Fibroblast of upper back skin (primary cell): ENCODE measurements at regions not wholly inside any gene's neighbourhood (a gene's known extent, or its start where the extent isn't known, plus 50 kb on each side); places are given as distances from the start of the nearest gene placed in this dataset.
"Not testable (repeated sequence)": the region's sequence is repeated elsewhere in the genome, so short reads cannot be mapped to it uniquely, and the experiment has no call there.

Experiments used
- DNase-seq: peaks from one replicate; pipeline ENCODE4 v3.0.0-alpha.2; 2013

DNA sequence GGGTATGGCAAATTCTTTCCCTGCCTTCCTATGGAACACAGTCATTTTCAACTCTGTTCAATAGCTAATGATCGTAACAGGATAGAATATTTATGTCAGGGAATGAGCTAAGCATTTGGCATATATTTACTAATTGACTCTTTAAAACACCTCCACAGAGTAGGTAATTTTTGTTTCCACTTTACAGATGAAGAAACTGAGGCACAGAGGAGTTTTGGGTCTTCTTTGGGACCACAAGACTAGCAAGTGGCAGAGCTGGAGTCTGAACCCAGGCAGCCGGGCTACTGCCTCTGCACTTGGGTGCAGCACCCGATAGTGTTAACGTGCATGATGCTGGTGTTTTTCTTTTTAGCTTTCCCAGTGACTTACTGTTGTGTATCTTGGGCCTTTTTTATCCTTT is 384.0 kb downstream of the SFMBT2 start:
- DNase-seq = no peak

- DNase-seq = no peak
Observed at GRCh38 chr10:7025296-7025695, 385.5 kb downstream of the SFMBT2 start.

- no peak for DNase-seq
Observed at GRCh38 chr10:7015457-7015856, 395.4 kb downstream of the SFMBT2 start.

DNA sequence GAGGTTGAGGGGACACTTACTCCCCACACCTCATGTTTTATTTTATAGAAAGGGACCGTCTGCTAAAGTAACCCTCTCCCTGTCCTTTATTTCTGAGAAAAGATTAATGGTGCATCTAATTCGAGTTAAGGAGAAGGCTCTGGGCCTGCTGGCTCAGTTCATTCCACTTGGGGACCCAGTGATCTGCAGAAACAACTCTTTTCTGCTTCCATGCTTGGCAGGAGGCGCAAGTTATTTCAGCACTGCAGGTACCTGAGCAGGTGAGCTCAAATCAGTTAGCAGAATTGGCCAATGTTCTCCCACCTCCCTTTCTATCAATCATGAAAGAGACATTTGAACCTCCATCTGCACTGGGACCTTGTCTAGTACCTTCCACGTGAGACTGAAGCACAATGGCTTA is 396.1 kb downstream of the SFMBT2 start:
- no peak for DNase-seq

- DNase-seq = no peak
Observed at GRCh38 chr10:7011994-7012393, 398.8 kb downstream of the SFMBT2 start.

GRCh38 chr10:7008645-7009044 is 402.2 kb downstream of the SFMBT2 start:
- DNase-seq = no peak

DNA sequence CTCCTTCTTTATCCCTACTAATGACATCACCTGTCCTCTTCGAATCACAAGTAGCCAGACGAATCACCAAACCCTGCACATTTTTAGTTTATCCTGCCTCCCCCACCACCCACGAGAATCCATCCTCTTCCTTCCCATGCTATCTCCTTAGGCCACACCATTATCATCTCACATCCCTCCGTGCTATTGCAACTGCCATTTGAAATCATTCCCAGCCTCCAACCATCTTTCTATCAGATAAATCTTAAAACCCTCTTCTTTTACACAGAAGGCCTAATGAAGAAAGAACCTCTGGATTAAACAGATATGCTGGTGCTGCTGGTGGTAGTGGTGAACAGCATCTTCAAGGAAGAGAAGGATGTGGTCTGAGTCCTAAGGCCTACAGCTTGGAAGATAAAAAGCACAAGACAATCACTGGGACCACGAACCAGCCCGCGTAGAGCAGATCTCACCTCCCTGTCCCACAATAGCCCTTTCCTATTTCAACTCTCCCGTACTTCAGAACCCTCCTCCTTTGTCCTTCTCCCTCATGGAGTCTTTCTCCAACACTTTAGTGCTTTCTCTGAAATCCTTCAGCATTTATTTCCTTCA is 403.1 kb downstream of the SFMBT2 start:
- no peak for DNase-seq

DNA sequence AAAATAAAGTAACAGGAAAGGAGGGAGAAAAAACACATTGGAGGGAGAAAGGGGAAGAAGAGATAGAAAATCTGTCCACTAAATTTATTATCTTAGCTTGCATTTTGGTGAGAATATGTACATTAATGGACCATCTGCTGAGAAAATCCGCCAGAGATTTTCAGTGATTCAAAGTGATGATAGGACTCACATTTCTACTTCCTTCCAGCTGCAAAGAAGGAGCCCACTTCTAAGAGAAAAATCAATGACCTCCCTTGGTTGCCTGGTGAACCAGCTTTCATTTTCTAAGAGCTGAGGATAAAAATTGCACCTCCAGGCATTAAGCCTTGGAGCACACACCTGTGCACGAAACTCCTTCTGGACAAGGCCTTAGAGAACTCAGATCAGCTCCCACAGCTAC is 404.3 kb downstream of the SFMBT2 start:
- DNase-seq = no peak

DNA sequence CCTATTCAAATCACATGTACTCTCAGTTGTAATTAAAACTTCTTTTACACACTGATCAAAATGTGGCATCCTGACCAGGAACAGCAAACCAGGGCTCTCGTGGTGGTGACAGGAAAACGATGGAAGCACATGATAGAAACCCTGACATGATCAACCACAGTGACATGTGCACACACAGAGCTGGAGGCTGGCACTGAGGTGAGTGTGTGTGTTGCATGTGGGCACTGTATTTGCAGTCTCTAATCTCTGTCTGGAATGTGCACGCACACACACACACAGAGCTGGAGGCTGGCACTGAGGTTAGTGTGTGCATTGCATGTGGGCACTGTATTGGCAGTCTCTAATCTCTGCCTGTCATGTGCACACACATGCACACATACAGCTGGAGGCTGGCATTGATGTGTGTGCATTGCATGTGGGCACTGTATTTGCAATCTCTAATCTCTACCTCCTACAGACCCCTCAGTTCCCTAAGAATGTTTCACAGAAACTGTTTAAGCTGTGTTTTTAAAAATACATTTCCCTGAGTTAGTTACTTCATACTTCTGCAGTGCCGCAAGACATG is 406.9 kb downstream of the SFMBT2 start:
- no peak for DNase-seq

GRCh38 chr10:7000061-7000460 is 410.8 kb downstream of the SFMBT2 start:
- DNase-seq = no peak

DNA sequence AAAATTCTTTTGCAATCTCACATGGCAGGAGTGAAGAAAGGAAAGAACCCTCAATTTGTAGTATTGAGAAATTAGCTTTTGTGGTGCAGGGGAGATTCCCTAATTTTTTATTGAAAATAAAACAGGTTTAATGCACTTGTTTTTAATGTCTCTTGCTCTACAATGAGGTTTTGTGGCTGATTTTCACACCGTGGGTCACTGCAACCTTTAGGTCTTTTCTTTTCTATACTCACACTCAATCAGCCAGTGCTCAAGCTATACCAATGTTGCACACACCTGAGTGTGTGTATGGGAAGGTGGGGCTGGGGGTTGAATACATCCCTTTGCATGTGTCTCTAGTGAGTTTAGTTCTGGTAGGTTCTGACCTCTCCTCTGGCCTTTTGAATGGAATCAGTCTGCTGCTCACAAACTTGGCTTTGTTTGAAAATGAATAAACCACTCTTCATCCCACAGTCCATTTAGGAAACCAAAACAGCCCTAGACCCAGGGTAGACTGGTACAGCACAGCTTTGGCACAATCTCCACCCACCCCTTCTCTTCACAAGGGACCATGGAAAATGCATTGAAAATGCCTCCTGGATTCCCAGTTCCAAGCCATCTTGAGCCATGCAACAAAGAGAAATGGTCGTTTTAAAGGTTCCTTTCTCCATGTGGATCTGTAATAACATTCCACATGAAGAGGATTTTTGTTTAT is 411.5 kb downstream of the SFMBT2 start:
- no peak for DNase-seq

- DNase-seq = no peak
Observed at GRCh38 chr10:6997509-6997908, 413.3 kb downstream of the SFMBT2 start.

- no peak for DNase-seq
Observed at GRCh38 chr10:6996431-6996830, 414.4 kb downstream of the SFMBT2 start.

GRCh38 chr10:6995831-6996230 is 415.0 kb downstream of the SFMBT2 start:
- peak; percentile 79 for DNase-seq

DNA sequence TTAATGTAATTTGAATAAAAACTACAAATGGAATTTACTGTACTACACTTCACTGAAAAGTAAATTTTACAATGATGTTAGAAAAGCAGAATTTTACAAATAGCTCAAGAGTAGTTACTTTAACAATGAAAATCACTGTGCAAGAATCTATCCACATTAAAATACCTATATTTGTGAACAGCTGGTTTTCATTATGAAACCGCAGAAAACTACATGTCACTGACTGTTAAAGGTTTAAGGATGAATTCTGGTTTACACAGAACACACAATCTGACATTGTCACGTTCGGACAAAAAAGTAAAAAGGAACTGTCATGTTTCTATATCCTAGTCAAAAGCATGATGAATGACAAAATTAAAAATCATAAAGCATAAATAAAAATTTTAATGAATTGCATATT is 415.3 kb upstream of the PRKCQ start:
- DNase-seq = peak; percentile 84

GRCh38 chr10:6990891-6991290 is 410.8 kb upstream of the PRKCQ start:
- DNase-seq = no peak

- no peak for DNase-seq
Observed at GRCh38 chr10:6988654-6989053, 408.6 kb upstream of the PRKCQ start.

GRCh38 chr10:6987536-6987945 is 407.5 kb upstream of the PRKCQ start:
- no peak for DNase-seq

- no peak for DNase-seq
Observed at GRCh38 chr10:6986927-6987326, 406.9 kb upstream of the PRKCQ start.

GRCh38 chr10:6985644-6986043 is 405.6 kb upstream of the PRKCQ start:
- DNase-seq = no peak

DNA sequence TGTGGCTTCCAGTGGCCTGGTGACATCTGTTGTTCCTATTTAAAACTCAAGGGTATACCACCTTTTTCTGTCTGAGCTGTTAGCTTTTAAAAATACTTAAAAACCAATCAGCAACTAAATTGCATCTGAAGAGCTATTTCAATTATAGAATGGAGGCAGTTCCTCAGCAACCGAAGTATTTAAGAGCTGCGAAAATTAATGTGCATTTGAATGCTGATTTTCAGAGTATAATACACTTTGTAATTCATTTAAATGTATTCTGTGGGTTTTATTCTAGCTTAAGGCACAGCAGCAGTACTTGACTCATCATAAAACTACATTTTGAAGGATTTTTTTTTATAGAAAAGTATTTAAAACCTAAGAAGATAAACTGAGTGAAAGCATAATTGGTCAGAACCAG is 404.9 kb upstream of the PRKCQ start:
- no peak for DNase-seq

DNA sequence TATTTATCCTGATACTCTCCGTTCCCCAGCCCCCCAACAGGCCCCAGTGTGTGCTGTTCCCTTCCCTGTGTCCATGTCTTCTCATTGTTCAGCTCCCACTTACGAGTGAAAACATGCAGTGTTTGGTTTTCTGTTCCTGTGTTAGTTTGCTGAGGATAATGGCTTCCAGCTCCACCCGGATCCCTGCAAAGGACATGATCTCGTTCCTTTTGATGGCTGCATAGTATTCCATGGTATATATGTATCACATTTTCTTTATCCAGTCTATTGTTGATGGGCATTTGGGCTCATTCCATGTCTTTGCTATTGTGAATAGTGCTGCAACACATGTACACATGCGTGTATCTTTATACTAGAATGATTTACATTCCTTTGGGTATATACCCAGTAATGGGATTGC is 403.9 kb upstream of the PRKCQ start:
- not testable (repeated sequence) for DNase-seq

GRCh38 chr10:6980353-6980752 is 400.3 kb upstream of the PRKCQ start:
- no peak for DNase-seq

DNA sequence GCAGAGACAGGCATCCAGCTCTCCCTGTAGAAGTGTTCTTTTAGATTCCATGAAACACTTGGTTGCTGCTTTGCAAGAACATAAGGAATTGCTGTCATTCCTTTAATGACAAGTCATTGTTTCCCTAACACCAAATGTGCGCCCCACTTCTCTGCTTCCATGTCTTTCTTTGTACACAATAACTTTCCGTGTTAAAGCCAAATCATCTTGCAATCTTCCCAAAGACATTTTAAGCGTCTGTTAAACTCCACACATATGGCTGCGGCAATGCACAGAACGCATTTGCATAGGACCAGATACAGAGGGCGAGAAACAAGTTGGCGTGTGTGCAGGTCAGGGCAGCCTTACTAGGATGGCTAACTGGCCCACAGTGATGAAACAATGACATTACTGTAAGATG is 399.3 kb upstream of the PRKCQ start:
- no peak for DNase-seq

GRCh38 chr10:6978187-6978627 is 398.1 kb upstream of the PRKCQ start:
- no peak for DNase-seq
